Ishikawa (cell line): ENCODE measurements at regions not wholly inside any gene's neighbourhood (a gene's known extent, or its start where the extent isn't known, plus 50 kb on each side); places are given as distances from the start of the nearest gene placed in this dataset.

Source experiments
- CEBPB ChIP-seq: IDR thresholded peaks from 2 replicates; pipeline ENCODE4 v1.6.1; 2012
- CREB1 ChIP-seq: IDR thresholded peaks from 2 replicates; pipeline ENCODE4 v1.6.1; 2012; ENCODE audit warnings: low read depth
- EGR1 ChIP-seq: IDR thresholded peaks from 2 replicates; pipeline ENCODE4 v1.6.1; 2012
- EP300 ChIP-seq: IDR thresholded peaks from 2 replicates; pipeline ENCODE4 v1.6.1; 2012; ENCODE audit warnings: borderline replicate concordance
- FOXM1 ChIP-seq: IDR thresholded peaks from 2 replicates; pipeline ENCODE4 v1.6.1; 2012; ENCODE audit warnings: low read depth, borderline replicate concordance
- MAX ChIP-seq: IDR thresholded peaks from 2 replicates; pipeline ENCODE4 v1.6.1; 2012
- NFIC ChIP-seq: IDR thresholded peaks from 2 replicates; pipeline ENCODE4 v1.6.1; 2012
- RAD21 ChIP-seq: IDR thresholded peaks from 2 replicates; pipeline ENCODE4 v1.6.1; 2012; ENCODE audit warnings: low read depth
- TAF1 ChIP-seq: IDR thresholded peaks from 2 replicates; pipeline ENCODE4 v1.6.1; 2012; ENCODE audit warnings: low read depth, mild to moderate bottlenecking
- TCF12 ChIP-seq: IDR thresholded peaks from 2 replicates; pipeline ENCODE4 v1.6.1; 2012; ENCODE audit warnings: low read depth
- TEAD4 ChIP-seq: IDR thresholded peaks from 2 replicates; pipeline ENCODE4 v1.6.1; 2012
- USF1 ChIP-seq: IDR thresholded peaks from 2 replicates; pipeline ENCODE4 v1.6.1; 2012
- YY1 ChIP-seq: IDR thresholded peaks from 2 replicates; pipeline ENCODE4 v1.6.1; 2012; ENCODE audit warnings: low read depth
- ZBTB7A ChIP-seq: IDR thresholded peaks from 2 replicates; pipeline ENCODE4 v1.6.1; 2012; ENCODE audit warnings: low read depth
- TF ChIP-seq, protein P1 (sequence below): IDR thresholded peaks from 2 replicates; pipeline ENCODE4 v1.6.1; 2012; ENCODE audit warnings: low read depth, mild to moderate bottlenecking

GRCh38 chr5:10153808-10154537, 95.7 kb downstream of the ATPSCKMT start:
- no peak for TF ChIP-seq FOXM1
- TF ChIP-seq TAF1: no peak
- no peak for TF ChIP-seq RAD21
- no peak for TF ChIP-seq MAX
- no peak for TF ChIP-seq YY1
- TF ChIP-seq, protein P1, sequence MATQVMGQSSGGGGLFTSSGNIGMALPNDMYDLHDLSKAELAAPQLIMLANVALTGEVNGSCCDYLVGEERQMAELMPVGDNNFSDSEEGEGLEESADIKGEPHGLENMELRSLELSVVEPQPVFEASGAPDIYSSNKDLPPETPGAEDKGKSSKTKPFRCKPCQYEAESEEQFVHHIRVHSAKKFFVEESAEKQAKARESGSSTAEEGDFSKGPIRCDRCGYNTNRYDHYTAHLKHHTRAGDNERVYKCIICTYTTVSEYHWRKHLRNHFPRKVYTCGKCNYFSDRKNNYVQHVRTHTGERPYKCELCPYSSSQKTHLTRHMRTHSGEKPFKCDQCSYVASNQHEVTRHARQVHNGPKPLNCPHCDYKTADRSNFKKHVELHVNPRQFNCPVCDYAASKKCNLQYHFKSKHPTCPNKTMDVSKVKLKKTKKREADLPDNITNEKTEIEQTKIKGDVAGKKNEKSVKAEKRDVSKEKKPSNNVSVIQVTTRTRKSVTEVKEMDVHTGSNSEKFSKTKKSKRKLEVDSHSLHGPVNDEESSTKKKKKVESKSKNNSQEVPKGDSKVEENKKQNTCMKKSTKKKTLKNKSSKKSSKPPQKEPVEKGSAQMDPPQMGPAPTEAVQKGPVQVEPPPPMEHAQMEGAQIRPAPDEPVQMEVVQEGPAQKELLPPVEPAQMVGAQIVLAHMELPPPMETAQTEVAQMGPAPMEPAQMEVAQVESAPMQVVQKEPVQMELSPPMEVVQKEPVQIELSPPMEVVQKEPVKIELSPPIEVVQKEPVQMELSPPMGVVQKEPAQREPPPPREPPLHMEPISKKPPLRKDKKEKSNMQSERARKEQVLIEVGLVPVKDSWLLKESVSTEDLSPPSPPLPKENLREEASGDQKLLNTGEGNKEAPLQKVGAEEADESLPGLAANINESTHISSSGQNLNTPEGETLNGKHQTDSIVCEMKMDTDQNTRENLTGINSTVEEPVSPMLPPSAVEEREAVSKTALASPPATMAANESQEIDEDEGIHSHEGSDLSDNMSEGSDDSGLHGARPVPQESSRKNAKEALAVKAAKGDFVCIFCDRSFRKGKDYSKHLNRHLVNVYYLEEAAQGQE: no peak
- TF ChIP-seq CEBPB: no peak
- no peak for TF ChIP-seq TCF12
- TF ChIP-seq USF1: no peak
- no peak for TF ChIP-seq ZBTB7A
- no peak for TF ChIP-seq EP300
- TF ChIP-seq NFIC: no peak
- no peak for TF ChIP-seq CREB1
- TF ChIP-seq TEAD4: no peak
- TF ChIP-seq EGR1: no peak

DNA sequence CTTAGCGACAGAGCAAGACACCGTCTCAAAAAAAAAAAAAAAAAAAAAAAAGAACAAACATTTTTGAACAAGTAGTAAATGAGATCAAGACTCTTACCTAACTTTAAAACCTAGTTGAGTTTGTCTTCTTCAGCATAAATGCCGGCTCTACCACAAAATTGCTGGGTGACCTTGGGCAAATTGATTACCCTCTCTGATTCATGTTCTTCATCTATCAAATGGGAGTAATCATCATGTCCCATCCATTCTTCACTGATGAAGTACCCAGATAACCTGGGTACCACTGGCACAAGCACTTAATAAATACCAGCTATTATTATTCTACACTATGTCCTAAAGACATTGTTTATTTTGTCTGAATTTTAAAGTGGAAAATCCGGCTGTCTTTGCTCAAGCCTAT, 96.3 kb downstream of the ATPSCKMT start:
- no peak for TF ChIP-seq TCF12
- no peak for TF ChIP-seq YY1
- TF ChIP-seq RAD21: no peak

DNA sequence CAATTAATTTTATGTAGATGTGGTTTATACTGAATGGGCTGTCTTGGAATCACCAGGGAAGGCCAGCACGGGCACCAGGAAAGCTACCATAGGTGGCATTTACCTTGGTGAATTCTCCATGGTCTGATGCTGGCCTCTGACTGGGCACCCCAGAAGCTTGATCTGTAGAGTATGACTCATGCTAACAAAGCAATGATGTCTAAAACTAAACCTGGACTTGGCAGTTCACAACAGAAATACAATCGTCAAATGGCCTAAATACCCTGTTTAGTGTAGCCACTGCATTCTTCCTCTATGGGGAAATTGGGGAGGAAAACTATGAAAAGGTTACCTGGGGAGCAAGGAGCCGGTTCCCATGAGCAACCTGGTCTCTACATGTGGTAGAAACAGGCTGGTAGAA, 98.0 kb downstream of the ATPSCKMT start:
- no peak for TF ChIP-seq RAD21

DNA sequence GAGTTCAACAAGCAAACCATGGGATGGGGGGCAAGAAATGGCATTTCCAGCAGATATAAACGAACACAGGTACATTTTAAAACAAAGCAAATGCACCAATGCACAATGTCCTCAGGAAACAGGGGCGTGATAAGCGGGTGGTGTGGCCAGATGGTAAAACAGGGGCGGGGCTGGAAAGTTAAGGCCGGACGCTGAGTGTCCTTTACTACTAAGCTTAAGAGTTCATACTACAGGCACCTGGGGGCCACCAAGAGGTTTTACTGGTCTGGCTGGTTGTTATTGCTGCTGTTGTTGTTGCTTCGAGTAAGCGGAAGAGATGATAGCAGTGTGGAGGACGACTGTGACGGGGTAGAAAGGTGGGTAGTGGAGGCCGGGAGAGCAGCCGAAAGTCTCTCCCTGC, 99.8 kb downstream of the ATPSCKMT start:
- TF ChIP-seq MAX (no peak), YY1 (no peak), TCF12 (no peak), ZBTB7A (no peak), EP300 (no peak), NFIC (no peak), TAF1 (no peak), USF1 (no peak), CREB1 (no peak), RAD21 (no peak), TEAD4 (no peak), FOXM1 (no peak), EGR1 (no peak), CEBPB (no peak)
- TF ChIP-seq, protein P1: no peak

DNA sequence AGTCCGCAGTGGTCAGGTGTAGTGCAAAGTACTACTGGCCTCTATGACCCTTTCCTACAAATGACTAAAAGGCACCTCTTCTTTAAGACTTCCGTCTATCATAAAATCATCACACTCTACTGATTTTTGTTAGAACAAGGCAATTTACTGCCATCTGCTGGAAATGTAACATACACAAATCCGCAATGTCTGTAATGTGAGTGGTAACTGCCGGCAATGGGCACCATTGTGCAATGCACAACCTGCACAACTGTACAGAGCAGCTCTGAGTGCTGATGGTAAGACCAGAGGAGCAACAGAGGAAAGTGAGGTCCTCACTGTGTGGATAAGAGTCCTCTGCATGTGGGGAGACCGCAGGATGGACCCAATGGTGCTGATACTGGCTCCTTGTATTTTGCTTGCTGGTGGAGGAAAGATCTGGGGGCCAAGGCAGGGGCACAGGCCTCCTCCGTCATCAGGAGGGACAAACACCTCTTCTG, 103.7 kb downstream of the ATPSCKMT start:
- TF ChIP-seq CEBPB (peak; percentile 52; the same call in 1 of the 2 replicates), EP300 (no peak), RAD21 (peak; percentile 59)

DNA sequence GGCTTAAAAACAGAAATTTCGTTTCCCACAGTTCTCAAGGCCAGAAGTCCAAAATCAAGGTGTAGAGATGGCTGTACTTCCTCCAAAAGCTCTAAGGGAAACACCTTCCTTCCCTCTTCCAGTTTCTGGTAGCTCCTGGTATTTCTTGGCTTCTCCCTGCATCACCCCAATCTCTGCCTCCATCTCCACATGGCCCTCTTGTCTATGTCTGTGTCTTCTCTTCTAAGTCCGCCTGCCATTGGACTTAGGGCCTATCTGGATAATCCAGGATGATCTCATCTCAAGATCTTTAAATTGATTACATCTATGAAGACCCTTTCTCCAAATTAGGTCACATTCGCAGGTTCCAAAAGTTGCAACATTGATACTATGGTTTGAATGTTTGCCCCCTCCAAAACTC, 105.6 kb downstream of the ATPSCKMT start:
- TF ChIP-seq CREB1: no peak
- TF ChIP-seq EP300: no peak
- no peak for TF ChIP-seq USF1
- no peak for TF ChIP-seq FOXM1
- TF ChIP-seq ZBTB7A: no peak
- no peak for TF ChIP-seq TAF1
- TF ChIP-seq TCF12: no peak
- TF ChIP-seq NFIC: no peak
- TF ChIP-seq RAD21: no peak
- no peak for TF ChIP-seq CEBPB
- TF ChIP-seq MAX: no peak
- TF ChIP-seq TEAD4: no peak
- TF ChIP-seq, protein P1: no peak
- TF ChIP-seq YY1: no peak
